ENCODE measurements at regions not wholly inside any gene's neighbourhood (a gene's known extent, or its start where the extent isn't known, plus 50 kb on each side); places are given as distances from the start of the nearest gene placed in this dataset.

DNA sequence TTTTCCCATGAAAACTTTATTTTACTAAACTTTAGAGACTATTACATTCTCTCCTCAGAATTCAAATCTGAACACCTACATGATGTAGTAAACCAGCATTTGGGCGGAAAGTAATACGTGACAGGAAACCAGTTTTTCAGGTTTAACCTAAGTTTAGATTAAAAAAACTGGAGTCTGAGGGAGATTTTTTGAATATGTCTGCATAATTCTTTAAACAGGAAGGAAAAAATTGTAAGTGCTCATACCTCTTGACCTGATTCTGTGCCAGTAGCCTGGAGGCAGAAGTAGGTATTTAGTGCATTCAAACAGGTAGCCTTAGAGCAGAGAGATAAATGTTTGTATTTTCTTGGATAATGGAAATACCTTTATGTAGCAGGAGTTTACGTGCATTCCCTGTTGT, 224.3 kb downstream of the MDFIC start:
- H3K9ac ChIP-seq (ENCODE audit: low read depth in 1 of 2, low read length in 2 of 2), result no peak overlapping the region

DNA sequence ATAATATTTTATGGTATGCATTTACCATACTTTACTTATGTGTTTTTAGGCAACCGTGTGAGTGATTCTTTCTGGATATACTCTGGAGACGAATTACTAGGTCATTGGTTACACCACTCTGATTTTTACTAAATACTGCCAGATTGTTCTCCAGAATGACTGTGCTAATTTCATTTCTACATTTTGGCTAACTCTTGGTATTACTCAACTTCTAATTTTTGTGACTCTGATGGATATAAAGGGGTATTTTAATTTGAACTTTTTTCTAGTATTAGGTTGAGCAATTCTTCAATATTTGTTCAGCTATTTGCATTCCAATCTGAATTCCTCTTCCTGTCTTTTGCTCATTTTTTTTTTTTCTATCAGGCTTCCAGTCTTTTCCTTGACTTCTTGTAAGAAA, 223.6 kb downstream of the MDFIC start:
- H3K27me3 ChIP-seq (ENCODE audit: control insufficient read depth in 1 of 2, insufficient read depth in 2 of 2, low read length in 2 of 2), result no peaks in the 10 kb centered on the region
- no peaks in the 10 kb centered on the region for H3K4me1 ChIP-seq (ENCODE audit: control insufficient read depth in 1 of 2, insufficient read depth in 2 of 2, low read length in 2 of 2)
- H3K36me3 ChIP-seq (ENCODE audit: control insufficient read depth in 1 of 2, insufficient read depth in 2 of 2, low read length in 2 of 2), result no peaks in the 10 kb centered on the region
- H3K9me3 ChIP-seq (ENCODE audit: control insufficient read depth in 1 of 2, low read length in 2 of 2), result no peaks in the 10 kb centered on the region
- H3K4me3 ChIP-seq (ENCODE audit: low read depth in 1 of 2, low read length in 2 of 2), result no peak overlapping the region
- H3K27ac ChIP-seq (ENCODE audit: low read depth, low read length), result no peak overlapping the region
- H3K9ac ChIP-seq (ENCODE audit: low read depth in 1 of 2, low read length in 2 of 2), result no peak overlapping the region

More for the DNA sequence above, 224.3 kb downstream of the MDFIC start:
- Histone ChIP-seq H3K4me1 (ENCODE audit: control insufficient read depth in 1 of 2, insufficient read depth in 2 of 2, low read length in 2 of 2) (no peaks in the 10 kb centered on the region), H3K36me3 (ENCODE audit: control insufficient read depth in 1 of 2, insufficient read depth in 2 of 2, low read length in 2 of 2) (no peaks in the 10 kb centered on the region), H3K27me3 (ENCODE audit: control insufficient read depth in 1 of 2, insufficient read depth in 2 of 2, low read length in 2 of 2) (no peaks in the 10 kb centered on the region), H3K9me3 (ENCODE audit: control insufficient read depth in 1 of 2, low read length in 2 of 2) (no peaks in the 10 kb centered on the region), H3K27ac (ENCODE audit: low read depth, low read length) (no peak overlapping the region), H3K4me3 (ENCODE audit: low read depth in 1 of 2, low read length in 2 of 2) (no peak overlapping the region)

- peaks cover 0 to 3% of the 10 kb centered on the region in 2 donors for H3K4me1 ChIP-seq (ENCODE audit: control insufficient read depth in 1 of 2, insufficient read depth in 2 of 2, low read length in 2 of 2)
- H3K9ac ChIP-seq (ENCODE audit: low read depth in 1 of 2, low read length in 2 of 2), result no peak overlapping the region
- no peaks in the 10 kb centered on the region for H3K27me3 ChIP-seq (ENCODE audit: control insufficient read depth in 1 of 2, insufficient read depth in 2 of 2, low read length in 2 of 2)
- no peaks in the 10 kb centered on the region for H3K36me3 ChIP-seq (ENCODE audit: control insufficient read depth in 1 of 2, insufficient read depth in 2 of 2, low read length in 2 of 2)
- H3K27ac ChIP-seq (ENCODE audit: low read depth, low read length), result no peak overlapping the region
- no peaks in the 10 kb centered on the region for H3K9me3 ChIP-seq (ENCODE audit: control insufficient read depth in 1 of 2, low read length in 2 of 2)
- no peak overlapping the region for H3K4me3 ChIP-seq (ENCODE audit: low read depth in 1 of 2, low read length in 2 of 2)
Observed at GRCh38 chr7:115137816-115138215, 215.9 kb downstream of the MDFIC start.

DNA sequence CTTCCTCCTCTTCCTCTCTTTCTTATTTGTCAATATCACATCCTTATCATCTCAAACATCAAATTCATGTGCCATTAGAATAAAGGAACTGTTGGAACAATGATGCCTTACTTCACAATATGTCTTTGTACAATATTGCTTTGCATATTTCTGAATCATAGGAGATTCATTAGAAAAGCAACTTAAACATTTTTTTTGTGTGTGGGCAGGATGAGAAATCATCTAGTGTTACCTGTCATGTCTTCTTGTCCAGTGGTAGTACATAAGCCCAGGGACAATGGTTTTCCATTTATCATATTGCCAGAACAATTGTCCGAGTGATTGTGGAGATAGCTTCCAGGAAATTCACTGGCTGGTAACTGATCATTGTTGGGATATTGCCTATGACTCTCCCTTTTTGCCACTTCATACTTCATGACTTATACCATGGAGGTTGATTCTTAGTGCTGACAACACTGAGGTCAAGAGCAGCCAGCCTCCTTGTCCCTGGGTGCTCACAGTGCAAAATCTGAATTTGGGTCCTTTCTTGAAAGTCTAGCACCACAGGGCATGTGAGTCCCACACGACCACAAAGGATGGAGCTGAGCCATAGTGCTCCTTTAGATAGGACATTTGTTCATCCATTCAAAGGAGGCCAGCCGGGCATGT, 215.0 kb downstream of the MDFIC start:
- Histone ChIP-seq H3K27me3 (ENCODE audit: control insufficient read depth in 1 of 2, insufficient read depth in 2 of 2, low read length in 2 of 2) (no peaks in the 10 kb centered on the region), H3K4me1 (ENCODE audit: control insufficient read depth in 1 of 2, insufficient read depth in 2 of 2, low read length in 2 of 2) (peaks cover 0 to 3% of the 10 kb centered on the region in 2 donors), H3K27ac (ENCODE audit: low read depth, low read length) (no peak overlapping the region), H3K9me3 (ENCODE audit: control insufficient read depth in 1 of 2, low read length in 2 of 2) (no peaks in the 10 kb centered on the region), H3K36me3 (ENCODE audit: control insufficient read depth in 1 of 2, insufficient read depth in 2 of 2, low read length in 2 of 2) (no peaks in the 10 kb centered on the region), H3K9ac (ENCODE audit: low read depth in 1 of 2, low read length in 2 of 2) (no peak overlapping the region), H3K4me3 (ENCODE audit: low read depth in 1 of 2, low read length in 2 of 2) (no peak overlapping the region)

DNA sequence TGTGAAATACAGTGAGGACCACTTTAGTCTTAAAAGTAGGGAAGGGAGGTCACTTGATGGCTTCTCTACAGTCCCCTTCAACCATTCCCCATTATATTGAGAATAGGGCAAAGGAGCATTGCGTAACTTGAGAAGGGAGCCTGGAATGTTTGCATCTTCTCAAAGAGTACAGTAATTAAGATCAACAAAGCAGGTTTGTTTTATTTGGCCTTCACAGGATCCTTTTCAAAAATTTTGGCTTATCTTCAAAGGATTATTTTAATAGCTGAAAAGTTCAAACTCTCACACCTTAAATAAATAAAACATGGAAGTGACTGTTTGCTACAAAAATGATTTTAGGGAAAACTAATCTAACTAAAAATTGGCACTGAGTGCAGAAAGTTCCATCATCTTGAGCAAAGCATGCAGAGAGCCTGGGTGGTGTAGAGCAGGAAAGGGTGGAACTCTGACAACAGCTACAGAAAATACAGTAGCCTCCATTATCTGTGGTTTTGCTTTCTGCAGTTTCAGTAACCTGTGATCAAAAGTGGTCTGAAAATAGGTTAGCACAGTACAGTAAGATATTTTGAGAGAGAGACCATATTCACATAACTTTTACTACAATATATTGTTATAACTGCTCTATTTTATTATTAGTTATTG, 214.0 kb downstream of the MDFIC start:
- no peak overlapping the region for H3K9ac ChIP-seq (ENCODE audit: low read depth in 1 of 2, low read length in 2 of 2)
- H3K9me3 ChIP-seq (ENCODE audit: control insufficient read depth in 1 of 2, low read length in 2 of 2), result no peaks in the 10 kb centered on the region
- H3K36me3 ChIP-seq (ENCODE audit: control insufficient read depth in 1 of 2, insufficient read depth in 2 of 2, low read length in 2 of 2), result no peaks in the 10 kb centered on the region
- no peaks in the 10 kb centered on the region for H3K27me3 ChIP-seq (ENCODE audit: control insufficient read depth in 1 of 2, insufficient read depth in 2 of 2, low read length in 2 of 2)
- H3K27ac ChIP-seq (ENCODE audit: low read depth, low read length), result no peak overlapping the region
- peaks cover 0 to 3% of the 10 kb centered on the region in 2 donors for H3K4me1 ChIP-seq (ENCODE audit: control insufficient read depth in 1 of 2, insufficient read depth in 2 of 2, low read length in 2 of 2)
- no peak overlapping the region for H3K4me3 ChIP-seq (ENCODE audit: low read depth in 1 of 2, low read length in 2 of 2)

DNA sequence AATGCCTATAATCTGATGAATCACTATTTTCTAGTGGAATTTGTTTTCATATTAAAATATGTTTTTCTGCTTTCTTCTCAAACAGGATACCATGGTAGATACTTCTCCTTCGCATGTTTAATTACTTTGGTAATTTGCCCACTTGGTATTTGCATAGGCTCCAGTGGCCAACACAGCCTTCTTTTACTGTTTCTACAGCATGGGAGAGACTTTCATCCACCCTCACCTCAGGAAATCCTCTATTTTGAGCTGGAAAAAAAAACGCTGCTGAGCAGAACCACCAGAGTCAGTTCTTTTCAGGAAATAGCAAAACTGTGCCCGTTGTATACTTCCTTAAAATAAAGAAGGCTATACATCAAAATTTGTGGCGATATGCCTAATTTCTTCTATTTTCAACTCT, 213.3 kb downstream of the MDFIC start:
- Histone ChIP-seq H3K4me3 (ENCODE audit: low read depth in 1 of 2, low read length in 2 of 2) (no peak overlapping the region), H3K9me3 (ENCODE audit: control insufficient read depth in 1 of 2, low read length in 2 of 2) (no peaks in the 10 kb centered on the region), H3K27ac (ENCODE audit: low read depth, low read length) (no peak overlapping the region), H3K9ac (ENCODE audit: low read depth in 1 of 2, low read length in 2 of 2) (no peak overlapping the region), H3K4me1 (ENCODE audit: control insufficient read depth in 1 of 2, insufficient read depth in 2 of 2, low read length in 2 of 2) (peaks cover 0 to 3% of the 10 kb centered on the region in 2 donors), H3K36me3 (ENCODE audit: control insufficient read depth in 1 of 2, insufficient read depth in 2 of 2, low read length in 2 of 2) (no peaks in the 10 kb centered on the region), H3K27me3 (ENCODE audit: control insufficient read depth in 1 of 2, insufficient read depth in 2 of 2, low read length in 2 of 2) (no peaks in the 10 kb centered on the region)

GRCh38 chr7:115133248-115133647, 211.4 kb downstream of the MDFIC start:
- H3K36me3 ChIP-seq (ENCODE audit: control insufficient read depth in 1 of 2, insufficient read depth in 2 of 2, low read length in 2 of 2), result no peaks in the 10 kb centered on the region
- H3K4me3 ChIP-seq (ENCODE audit: low read depth in 1 of 2, low read length in 2 of 2), result no peak overlapping the region
- peaks cover 0 to 3% of the 10 kb centered on the region in 2 donors for H3K4me1 ChIP-seq (ENCODE audit: control insufficient read depth in 1 of 2, insufficient read depth in 2 of 2, low read length in 2 of 2)
- H3K27ac ChIP-seq (ENCODE audit: low read depth, low read length), result no peak overlapping the region
- H3K9me3 ChIP-seq (ENCODE audit: control insufficient read depth in 1 of 2, low read length in 2 of 2), result no peaks in the 10 kb centered on the region
- H3K27me3 ChIP-seq (ENCODE audit: control insufficient read depth in 1 of 2, insufficient read depth in 2 of 2, low read length in 2 of 2), result no peaks in the 10 kb centered on the region
- H3K9ac ChIP-seq (ENCODE audit: low read depth in 1 of 2, low read length in 2 of 2), result no peak overlapping the region

DNA sequence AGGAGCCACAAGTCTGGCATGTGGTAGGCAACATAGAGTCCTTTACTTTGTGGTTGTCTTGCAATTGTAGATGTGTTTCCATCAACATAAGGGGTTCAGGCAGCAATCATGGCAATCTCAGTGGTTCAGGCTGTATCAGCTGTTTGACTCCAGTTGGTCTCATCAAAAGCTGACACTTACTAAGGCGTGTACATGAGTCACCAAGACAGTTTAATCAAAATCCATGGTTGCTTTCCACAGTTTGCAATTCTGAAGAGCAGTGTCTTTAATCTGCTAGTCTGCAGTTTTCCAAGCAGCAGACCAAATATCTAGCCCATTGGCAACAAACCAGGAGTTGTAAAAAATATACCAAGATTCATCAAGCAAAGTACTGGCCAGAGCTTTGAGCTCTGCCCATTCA, 210.2 kb downstream of the MDFIC start:
- H3K27me3 ChIP-seq (ENCODE audit: control insufficient read depth in 1 of 2, insufficient read depth in 2 of 2, low read length in 2 of 2), result no peaks in the 10 kb centered on the region
- no peaks in the 10 kb centered on the region for H3K9me3 ChIP-seq (ENCODE audit: control insufficient read depth in 1 of 2, low read length in 2 of 2)
- no peak overlapping the region for H3K27ac ChIP-seq (ENCODE audit: low read depth, low read length)
- H3K4me1 ChIP-seq (ENCODE audit: control insufficient read depth in 1 of 2, insufficient read depth in 2 of 2, low read length in 2 of 2), result peaks cover 0 to 3% of the 10 kb centered on the region in 2 donors
- no peak overlapping the region for H3K9ac ChIP-seq (ENCODE audit: low read depth in 1 of 2, low read length in 2 of 2)
- H3K36me3 ChIP-seq (ENCODE audit: control insufficient read depth in 1 of 2, insufficient read depth in 2 of 2, low read length in 2 of 2), result no peaks in the 10 kb centered on the region
- no peak overlapping the region for H3K4me3 ChIP-seq (ENCODE audit: low read depth in 1 of 2, low read length in 2 of 2)

DNA sequence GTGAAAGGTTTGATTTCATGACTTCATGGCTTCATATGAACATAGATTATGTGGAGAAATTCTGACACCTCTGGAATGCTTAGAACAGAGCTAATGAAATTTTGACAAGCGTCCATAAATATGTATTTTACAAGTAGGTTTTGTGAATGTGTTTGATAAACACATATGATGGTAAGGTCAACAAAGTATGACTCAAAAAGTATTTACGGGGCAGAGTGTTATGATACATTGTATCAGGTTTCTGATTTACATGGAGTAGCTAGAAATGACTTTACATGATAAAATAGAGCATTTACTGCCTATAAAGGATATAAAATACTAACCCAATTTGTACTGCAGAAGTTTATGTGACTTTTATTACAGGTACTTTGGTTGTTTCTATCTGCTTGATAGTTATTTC, 206.3 kb downstream of the MDFIC start:
- Histone ChIP-seq H3K4me1 (ENCODE audit: control insufficient read depth in 1 of 2, insufficient read depth in 2 of 2, low read length in 2 of 2) (no peaks in the 10 kb centered on the region), H3K27ac (ENCODE audit: low read depth, low read length) (no peak overlapping the region), H3K27me3 (ENCODE audit: control insufficient read depth in 1 of 2, insufficient read depth in 2 of 2, low read length in 2 of 2) (no peaks in the 10 kb centered on the region), H3K36me3 (ENCODE audit: control insufficient read depth in 1 of 2, insufficient read depth in 2 of 2, low read length in 2 of 2) (no peaks in the 10 kb centered on the region), H3K9me3 (ENCODE audit: control insufficient read depth in 1 of 2, low read length in 2 of 2) (no peaks in the 10 kb centered on the region), H3K9ac (ENCODE audit: low read depth in 1 of 2, low read length in 2 of 2) (no peak overlapping the region), H3K4me3 (ENCODE audit: low read depth in 1 of 2, low read length in 2 of 2) (no peak overlapping the region)

- H3K9ac ChIP-seq (ENCODE audit: low read depth in 1 of 2, low read length in 2 of 2), result no peak overlapping the region
- H3K27ac ChIP-seq (ENCODE audit: low read depth, low read length), result no peak overlapping the region
- H3K9me3 ChIP-seq (ENCODE audit: control insufficient read depth in 1 of 2, low read length in 2 of 2), result no peaks in the 10 kb centered on the region
- no peaks in the 10 kb centered on the region for H3K36me3 ChIP-seq (ENCODE audit: control insufficient read depth in 1 of 2, insufficient read depth in 2 of 2, low read length in 2 of 2)
- no peaks in the 10 kb centered on the region for H3K27me3 ChIP-seq (ENCODE audit: control insufficient read depth in 1 of 2, insufficient read depth in 2 of 2, low read length in 2 of 2)
- no peak overlapping the region for H3K4me3 ChIP-seq (ENCODE audit: low read depth in 1 of 2, low read length in 2 of 2)
- H3K4me1 ChIP-seq (ENCODE audit: control insufficient read depth in 1 of 2, insufficient read depth in 2 of 2, low read length in 2 of 2), result no peaks in the 10 kb centered on the region
Observed at GRCh38 chr7:115127399-115128021, 205.6 kb downstream of the MDFIC start.
